ENCODE measurements at regions not wholly inside any gene's neighbourhood (a gene's known extent, or its start where the extent isn't known, plus 50 kb on each side); places are given as distances from the start of the nearest gene placed in this dataset.

DNA sequence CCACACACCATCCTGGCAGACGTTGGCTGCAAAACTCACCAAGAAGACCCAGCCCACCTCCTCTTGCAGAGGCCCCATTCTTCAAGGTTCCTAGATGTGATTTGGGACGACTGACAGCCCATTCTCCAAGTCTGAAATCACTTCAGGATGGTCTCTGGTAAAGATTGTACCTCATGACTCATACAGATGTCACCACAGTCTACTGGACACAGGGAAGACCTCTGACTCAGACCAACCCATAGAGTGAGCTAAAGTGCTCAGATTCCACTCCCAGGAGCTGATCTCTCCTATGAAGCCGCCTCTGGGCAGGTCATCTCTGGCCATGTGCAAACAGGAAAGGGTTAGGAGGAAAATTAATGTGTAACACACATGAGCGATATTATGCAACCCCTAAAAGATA, 102.4 kb upstream of the VWC2 start (continued):
- TF ChIP-seq, protein P1, sequence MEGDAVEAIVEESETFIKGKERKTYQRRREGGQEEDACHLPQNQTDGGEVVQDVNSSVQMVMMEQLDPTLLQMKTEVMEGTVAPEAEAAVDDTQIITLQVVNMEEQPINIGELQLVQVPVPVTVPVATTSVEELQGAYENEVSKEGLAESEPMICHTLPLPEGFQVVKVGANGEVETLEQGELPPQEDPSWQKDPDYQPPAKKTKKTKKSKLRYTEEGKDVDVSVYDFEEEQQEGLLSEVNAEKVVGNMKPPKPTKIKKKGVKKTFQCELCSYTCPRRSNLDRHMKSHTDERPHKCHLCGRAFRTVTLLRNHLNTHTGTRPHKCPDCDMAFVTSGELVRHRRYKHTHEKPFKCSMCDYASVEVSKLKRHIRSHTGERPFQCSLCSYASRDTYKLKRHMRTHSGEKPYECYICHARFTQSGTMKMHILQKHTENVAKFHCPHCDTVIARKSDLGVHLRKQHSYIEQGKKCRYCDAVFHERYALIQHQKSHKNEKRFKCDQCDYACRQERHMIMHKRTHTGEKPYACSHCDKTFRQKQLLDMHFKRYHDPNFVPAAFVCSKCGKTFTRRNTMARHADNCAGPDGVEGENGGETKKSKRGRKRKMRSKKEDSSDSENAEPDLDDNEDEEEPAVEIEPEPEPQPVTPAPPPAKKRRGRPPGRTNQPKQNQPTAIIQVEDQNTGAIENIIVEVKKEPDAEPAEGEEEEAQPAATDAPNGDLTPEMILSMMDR (conservative IDR thresholded peaks at IDR 0.05; ENCODE audit: low read depth in 2 of 2) = no peak
- TF ChIP-seq EZH2phosphoT487 (IDR thresholded peaks at IDR 0.05; ENCODE audit: unreplicated experiment) = no peak
- no peak for TF ChIP-seq POLR2AphosphoS5 (IDR thresholded peaks at IDR 0.05; ENCODE audit: low read depth)
- no peak for TF ChIP-seq EZH2 (IDR thresholded peaks at IDR 0.05; ENCODE audit: low read depth, unreplicated experiment)
- TF ChIP-seq ZNF114 (CRISPR knock-in tag; IDR thresholded peaks at IDR 0.05) = no peak
- no peak for TF ChIP-seq ZNF331 (CRISPR knock-in tag; IDR thresholded peaks at IDR 0.05; ENCODE audit: low read depth)

GRCh38 chr7:49692516-49692915, 80.9 kb upstream of the VWC2 start:
- Mint-ChIP-seq H3K36me3 (ENCODE audit: low read depth) (no peaks in the 10 kb centered on the region), H3K9me3 (no peaks in the 10 kb centered on the region), H3K27ac (no peak overlapping the region), H3K4me1 (no peaks in the 10 kb centered on the region), H3K27me3 (ENCODE audit: insufficient read depth, low read depth, poor library complexity) (no peaks in the 10 kb centered on the region), H3K4me3 (no peak overlapping the region)
- Histone ChIP-seq H3K27ac (ENCODE audit: low read depth) (no peak overlapping the region), H3F3A (replicated peaks; ENCODE audit: low read depth) (no peaks in the 10 kb centered on the region), H3K4me3 (no peak overlapping the region), H3K79me2 (replicated peaks; ENCODE audit: insufficient read depth) (no peaks in the 10 kb centered on the region), H4K20me1 (replicated peaks; ENCODE audit: insufficient read depth) (no peaks in the 10 kb centered on the region), H3K4me2 (no peak overlapping the region), H3K27me3 (ENCODE audit: insufficient read depth) (no peaks in the 10 kb centered on the region), H3K36me3 (ENCODE audit: insufficient read depth) (no peaks in the 10 kb centered on the region), H2AFZ (no peak overlapping the region), H3K4me1 (ENCODE audit: insufficient read depth) (no peaks in the 10 kb centered on the region), H3K9me2 (ENCODE audit: insufficient read depth) (no peaks in the 10 kb centered on the region)
- no peak for ATAC-seq
- TF ChIP-seq ZNF114 (CRISPR knock-in tag; IDR thresholded peaks at IDR 0.05) = no peak
- TF ChIP-seq POLR2AphosphoS5 (IDR thresholded peaks at IDR 0.05; ENCODE audit: low read depth) = no peak
- TF ChIP-seq, protein P1 (conservative IDR thresholded peaks at IDR 0.05; ENCODE audit: low read depth in 2 of 2) = no peak
- no peak for TF ChIP-seq EZH2phosphoT487 (IDR thresholded peaks at IDR 0.05; ENCODE audit: unreplicated experiment)
- no peak for TF ChIP-seq CREB1 (CRISPR knock-in tag; IDR thresholded peaks at IDR 0.05; ENCODE audit: low read depth)
- TF ChIP-seq JUNB (IDR thresholded peaks at IDR 0.05; ENCODE audit: unreplicated experiment) = no peak
- TF ChIP-seq, protein P2, sequence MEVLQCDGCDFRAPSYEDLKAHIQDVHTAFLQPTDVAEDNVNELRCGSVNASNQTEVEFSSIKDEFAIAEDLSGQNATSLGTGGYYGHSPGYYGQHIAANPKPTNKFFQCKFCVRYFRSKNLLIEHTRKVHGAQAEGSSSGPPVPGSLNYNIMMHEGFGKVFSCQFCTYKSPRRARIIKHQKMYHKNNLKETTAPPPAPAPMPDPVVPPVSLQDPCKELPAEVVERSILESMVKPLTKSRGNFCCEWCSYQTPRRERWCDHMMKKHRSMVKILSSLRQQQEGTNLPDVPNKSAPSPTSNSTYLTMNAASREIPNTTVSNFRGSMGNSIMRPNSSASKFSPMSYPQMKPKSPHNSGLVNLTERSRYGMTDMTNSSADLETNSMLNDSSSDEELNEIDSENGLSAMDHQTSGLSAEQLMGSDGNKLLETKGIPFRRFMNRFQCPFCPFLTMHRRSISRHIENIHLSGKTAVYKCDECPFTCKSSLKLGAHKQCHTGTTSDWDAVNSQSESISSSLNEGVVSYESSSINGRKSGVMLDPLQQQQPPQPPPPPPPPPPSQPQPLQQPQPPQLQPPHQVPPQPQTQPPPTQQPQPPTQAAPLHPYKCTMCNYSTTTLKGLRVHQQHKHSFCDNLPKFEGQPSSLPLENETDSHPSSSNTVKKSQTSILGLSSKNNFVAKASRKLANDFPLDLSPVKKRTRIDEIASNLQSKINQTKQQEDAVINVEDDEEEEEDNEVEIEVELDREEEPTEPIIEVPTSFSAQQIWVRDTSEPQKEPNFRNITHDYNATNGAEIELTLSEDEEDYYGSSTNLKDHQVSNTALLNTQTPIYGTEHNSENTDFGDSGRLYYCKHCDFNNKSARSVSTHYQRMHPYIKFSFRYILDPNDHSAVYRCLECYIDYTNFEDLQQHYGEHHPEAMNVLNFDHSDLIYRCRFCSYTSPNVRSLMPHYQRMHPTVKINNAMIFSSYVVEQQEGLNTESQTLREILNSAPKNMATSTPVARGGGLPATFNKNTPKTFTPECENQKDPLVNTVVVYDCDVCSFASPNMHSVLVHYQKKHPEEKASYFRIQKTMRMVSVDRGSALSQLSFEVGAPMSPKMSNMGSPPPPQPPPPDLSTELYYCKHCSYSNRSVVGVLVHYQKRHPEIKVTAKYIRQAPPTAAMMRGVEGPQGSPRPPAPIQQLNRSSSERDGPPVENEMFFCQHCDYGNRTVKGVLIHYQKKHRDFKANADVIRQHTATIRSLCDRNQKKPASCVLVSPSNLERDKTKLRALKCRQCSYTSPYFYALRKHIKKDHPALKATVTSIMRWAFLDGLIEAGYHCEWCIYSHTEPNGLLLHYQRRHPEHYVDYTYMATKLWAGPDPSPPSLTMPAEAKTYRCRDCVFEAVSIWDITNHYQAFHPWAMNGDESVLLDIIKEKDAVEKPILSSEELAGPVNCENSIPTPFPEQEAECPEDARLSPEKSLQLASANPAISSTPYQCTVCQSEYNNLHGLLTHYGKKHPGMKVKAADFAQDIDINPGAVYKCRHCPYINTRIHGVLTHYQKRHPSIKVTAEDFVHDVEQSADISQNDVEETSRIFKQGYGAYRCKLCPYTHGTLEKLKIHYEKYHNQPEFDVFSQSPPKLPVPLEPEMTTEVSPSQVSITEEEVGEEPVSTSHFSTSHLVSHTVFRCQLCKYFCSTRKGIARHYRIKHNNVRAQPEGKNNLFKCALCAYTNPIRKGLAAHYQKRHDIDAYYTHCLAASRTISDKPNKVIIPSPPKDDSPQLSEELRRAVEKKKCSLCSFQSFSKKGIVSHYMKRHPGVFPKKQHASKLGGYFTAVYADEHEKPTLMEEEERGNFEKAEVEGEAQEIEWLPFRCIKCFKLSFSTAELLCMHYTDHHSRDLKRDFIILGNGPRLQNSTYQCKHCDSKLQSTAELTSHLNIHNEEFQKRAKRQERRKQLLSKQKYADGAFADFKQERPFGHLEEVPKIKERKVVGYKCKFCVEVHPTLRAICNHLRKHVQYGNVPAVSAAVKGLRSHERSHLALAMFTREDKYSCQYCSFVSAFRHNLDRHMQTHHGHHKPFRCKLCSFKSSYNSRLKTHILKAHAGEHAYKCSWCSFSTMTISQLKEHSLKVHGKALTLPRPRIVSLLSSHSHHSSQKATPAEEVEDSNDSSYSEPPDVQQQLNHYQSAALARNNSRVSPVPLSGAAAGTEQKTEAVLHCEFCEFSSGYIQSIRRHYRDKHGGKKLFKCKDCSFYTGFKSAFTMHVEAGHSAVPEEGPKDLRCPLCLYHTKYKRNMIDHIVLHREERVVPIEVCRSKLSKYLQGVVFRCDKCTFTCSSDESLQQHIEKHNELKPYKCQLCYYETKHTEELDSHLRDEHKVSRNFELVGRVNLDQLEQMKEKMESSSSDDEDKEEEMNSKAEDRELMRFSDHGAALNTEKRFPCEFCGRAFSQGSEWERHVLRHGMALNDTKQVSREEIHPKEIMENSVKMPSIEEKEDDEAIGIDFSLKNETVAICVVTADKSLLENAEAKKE (CRISPR knock-in tag; IDR thresholded peaks at IDR 0.05) = no peak
- TF ChIP-seq, protein P3, sequence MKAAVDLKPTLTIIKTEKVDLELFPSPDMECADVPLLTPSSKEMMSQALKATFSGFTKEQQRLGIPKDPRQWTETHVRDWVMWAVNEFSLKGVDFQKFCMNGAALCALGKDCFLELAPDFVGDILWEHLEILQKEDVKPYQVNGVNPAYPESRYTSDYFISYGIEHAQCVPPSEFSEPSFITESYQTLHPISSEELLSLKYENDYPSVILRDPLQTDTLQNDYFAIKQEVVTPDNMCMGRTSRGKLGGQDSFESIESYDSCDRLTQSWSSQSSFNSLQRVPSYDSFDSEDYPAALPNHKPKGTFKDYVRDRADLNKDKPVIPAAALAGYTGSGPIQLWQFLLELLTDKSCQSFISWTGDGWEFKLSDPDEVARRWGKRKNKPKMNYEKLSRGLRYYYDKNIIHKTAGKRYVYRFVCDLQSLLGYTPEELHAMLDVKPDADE (IDR thresholded peaks at IDR 0.05) = no peak
- TF ChIP-seq ZNF331 (CRISPR knock-in tag; IDR thresholded peaks at IDR 0.05; ENCODE audit: low read depth) = no peak
- no peak for TF ChIP-seq EZH2 (IDR thresholded peaks at IDR 0.05; ENCODE audit: low read depth, unreplicated experiment)
- no peak for TF ChIP-seq STAT1 (IDR thresholded peaks at IDR 0.05; ENCODE audit: unreplicated experiment)
- no peak for DNase-seq (ENCODE audit: low spot score)

All from GM23338 (cell line).